SH-SY5Y (cell line): ENCODE measurements at regions not wholly inside any gene's neighbourhood (a gene's known extent, or its start where the extent isn't known, plus 50 kb on each side); places are given as distances from the start of the nearest gene placed in this dataset.

Experiments used
- GATA2 ChIP-seq: IDR thresholded peaks from 2 replicates; pipeline ENCODE4 v1.6.1; 2011; ENCODE audit warnings: mild to moderate bottlenecking, low read depth, low read length
- GATA3 ChIP-seq: IDR thresholded peaks from 2 replicates; pipeline ENCODE4 v1.6.1; 2011; ENCODE audit warnings: low read depth, mild to moderate bottlenecking, low read length, moderate library complexity

GRCh38 chr2:181398000-181398399 lies 59.2 kb upstream of the ITGA4 start:
- no peak for TF ChIP-seq GATA2
- TF ChIP-seq GATA3 = no peak
